ENCODE measurements at regions not wholly inside any gene's neighbourhood (a gene's known extent, or its start where the extent isn't known, plus 50 kb on each side); places are given as distances from the start of the nearest gene placed in this dataset.

GRCh38 chr17:70642059-70642458 lies 472.7 kb downstream of the KCNJ2 start:
- TF ChIP-seq JUND (IDR thresholded peaks at IDR 0.05) (no peak), ZBTB33 (IDR thresholded peaks at IDR 0.05) (no peak), FOXA1 (IDR thresholded peaks at IDR 0.05) (no peak), RXRA (IDR thresholded peaks at IDR 0.05) (no peak), RAD21 (IDR thresholded peaks at IDR 0.05) (no peak), CTCF (IDR thresholded peaks at IDR 0.05; ENCODE audit: low read depth, low read length, missing input control) (no peak)
- H3K27me3 ChIP-seq (ENCODE audit: control insufficient read depth in 4 of 4, insufficient read depth in 4 of 4, low read length in 3 of 4), result no peaks in the 10 kb centered on the region
- H3K27ac ChIP-seq (ENCODE audit: low read depth in 1 of 2, low read length in 2 of 2), result no peak overlapping the region
- H3K4me3 ChIP-seq (ENCODE audit: low read depth in 1 of 3, low read length in 3 of 3), result no peak overlapping the region
- no peaks in the 10 kb centered on the region for H3K9me3 ChIP-seq (ENCODE audit: control insufficient read depth in 4 of 4, low read length in 3 of 4)
- H3K9ac ChIP-seq (ENCODE audit: low read depth in 1 of 2, low read length in 2 of 2), result no peak overlapping the region
- DNase-seq (ENCODE audit: low spot score), result no peak
- WGBS, result 88% methylated on average over 2 of the region's 2 CpGs
- H3K36me3 ChIP-seq (ENCODE audit: control insufficient read depth in 4 of 4, insufficient read depth in 3 of 4, low read depth in 1 of 4, low read length in 3 of 4), result no peaks in the 10 kb centered on the region
- no peaks in the 10 kb centered on the region for H3K4me1 ChIP-seq (ENCODE audit: control insufficient read depth in 4 of 4, insufficient read depth in 4 of 4, low read length in 3 of 4)

GRCh38 chr17:70644096-70644495 lies 474.8 kb downstream of the KCNJ2 start:
- DNase-seq (ENCODE audit: low spot score), result no peak
- Histone ChIP-seq H3K4me1 (ENCODE audit: control insufficient read depth in 4 of 4, insufficient read depth in 4 of 4, low read length in 3 of 4) (no peaks in the 10 kb centered on the region), H3K9ac (ENCODE audit: low read depth in 1 of 2, low read length in 2 of 2) (no peak overlapping the region), H3K27me3 (ENCODE audit: control insufficient read depth in 4 of 4, insufficient read depth in 4 of 4, low read length in 3 of 4) (no peaks in the 10 kb centered on the region), H3K9me3 (ENCODE audit: control insufficient read depth in 4 of 4, low read length in 3 of 4) (no peaks in the 10 kb centered on the region), H3K36me3 (ENCODE audit: control insufficient read depth in 4 of 4, insufficient read depth in 3 of 4, low read depth in 1 of 4, low read length in 3 of 4) (no peaks in the 10 kb centered on the region), H3K27ac (ENCODE audit: low read depth in 1 of 2, low read length in 2 of 2) (no peak overlapping the region), H3K4me3 (ENCODE audit: low read depth in 1 of 3, low read length in 3 of 3) (no peak overlapping the region)
- TF ChIP-seq CTCF (IDR thresholded peaks at IDR 0.05; ENCODE audit: low read depth, low read length, missing input control) (no peak), NR2F2 (IDR thresholded peaks at IDR 0.05) (no peak), FOXA1 (IDR thresholded peaks at IDR 0.05) (no peak), RXRA (IDR thresholded peaks at IDR 0.05) (no peak), FOXA2 (IDR thresholded peaks at IDR 0.05) (no peak), ZBTB33 (IDR thresholded peaks at IDR 0.05) (no peak), ATF3 (IDR thresholded peaks at IDR 0.05) (no peak), SP1 (IDR thresholded peaks at IDR 0.05) (no peak), EGR1 (IDR thresholded peaks at IDR 0.05; ENCODE audit: low read depth in 2 of 2) (no peak), GABPA (IDR thresholded peaks at IDR 0.05 in 1 of 2, conservative IDR thresholded peaks at IDR 0.05 in 1 of 2) (no peak), REST (IDR thresholded peaks at IDR 0.05) (no peak), TAF1 (conservative IDR thresholded peaks at IDR 0.05) (no peak)
- 81% methylated on average over 2 of the region's 2 CpGs for WGBS

Data from liver (tissue), 8 donors.